Nucleus accumbens (tissue), 56 donors: ENCODE measurements at regions not wholly inside any gene's neighbourhood (a gene's known extent, or its start where the extent isn't known, plus 50 kb on each side); places are given as distances from the start of the nearest gene placed in this dataset.

Experiments
- DNase-seq, 56 donors: peaks; one replicate each; lab custom pipeline; 2025; lab: John Stamatoyannopoulos, UW

- DNase-seq, result no peak
Measured at GRCh38 chr11:24389575-24389974, 107.3 kb upstream of the LUZP2 start.

GRCh38 chr11:24390016-24390415 lies 106.8 kb upstream of the LUZP2 start:
- no peak for DNase-seq

- DNase-seq, result no peak
Measured at GRCh38 chr11:24390762-24391161, 106.1 kb upstream of the LUZP2 start.

- no peak for DNase-seq
Measured at GRCh38 chr11:24391167-24391566, 105.7 kb upstream of the LUZP2 start.

- DNase-seq, result no peak
Measured at GRCh38 chr11:24400059-24400665, 96.7 kb upstream of the LUZP2 start.

GRCh38 chr11:24406389-24406788 lies 90.5 kb upstream of the LUZP2 start:
- DNase-seq, result no peak

- no peak for DNase-seq
Measured at GRCh38 chr11:24406980-24407379, 89.9 kb upstream of the LUZP2 start.

- DNase-seq, result no peak
Measured at GRCh38 chr11:24407733-24408132, 89.1 kb upstream of the LUZP2 start.

GRCh38 chr11:24408202-24408601 lies 88.7 kb upstream of the LUZP2 start:
- DNase-seq, result no peak

GRCh38 chr11:24411791-24412190 lies 85.1 kb upstream of the LUZP2 start:
- DNase-seq, result no peak

- no peak for DNase-seq
Measured at GRCh38 chr11:24412722-24413121, 84.1 kb upstream of the LUZP2 start.

- no peak for DNase-seq
Measured at GRCh38 chr11:24413391-24413790, 83.5 kb upstream of the LUZP2 start.

GRCh38 chr11:24415955-24416636 lies 80.8 kb upstream of the LUZP2 start:
- DNase-seq, result peak in 1 of 56 donors; percentile 1

- no peak for DNase-seq
Measured at GRCh38 chr11:24421766-24422165, 75.1 kb upstream of the LUZP2 start.

GRCh38 chr11:24422376-24422775 lies 74.5 kb upstream of the LUZP2 start:
- no peak for DNase-seq

- no peak for DNase-seq
Measured at GRCh38 chr11:24437123-24437522, 59.7 kb upstream of the LUZP2 start.
